Activated naive CD4-positive, alpha-beta T cell treated with anti-CD3 and anti-CD28 coated beads for 36 hours (primary cell): ENCODE measurements at regions not wholly inside any gene's neighbourhood (a gene's known extent, or its start where the extent isn't known, plus 50 kb on each side); places are given as distances from the start of the nearest gene placed in this dataset.

Source experiments
- CTCF ChIA-PET: fragments of 350-600 bp; sonication (Branson Sonifier 250); formaldehyde crosslinking; loops from one replicate; lab custom pipeline; 2021; ENCODE audit warnings: antibody characterized with exemption; lab: Charles Lee
- DNase-seq: peaks from one replicate; pipeline ENCODE4 v3.0.0-alpha.2; 2020
- H3K27ac Mint-ChIP-seq: one replicate; pipeline ENCODE4 v1.8.0; 2021; ENCODE audit warnings: mild to moderate bottlenecking, mixed read lengths
- H3K27me3 Mint-ChIP-seq: one replicate; pipeline ENCODE4 v1.8.0; 2021; ENCODE audit warnings: low read depth, mixed read lengths
- H3K36me3 Mint-ChIP-seq: one replicate; pipeline ENCODE4 v1.8.0; 2021; ENCODE audit warnings: low read depth, mixed read lengths
- H3K4me1 Mint-ChIP-seq: one replicate; pipeline ENCODE4 v1.8.0; 2021; ENCODE audit warnings: low read depth, mixed read lengths
- H3K4me3 Mint-ChIP-seq: one replicate; pipeline ENCODE4 v1.8.0; 2021; ENCODE audit warnings: mild to moderate bottlenecking, moderate library complexity, mixed read lengths
- H3K9me3 Mint-ChIP-seq: one replicate; pipeline ENCODE4 v1.8.0; 2021; ENCODE audit warnings: mixed read lengths
- intact Hi-C: fragments of 100-400 bp; cut with micrococcal nuclease; formaldehyde crosslinking; loops from one replicate; pipeline ENCODE4 v1.15.1; 2023

GRCh38 chr2:54380670-54381069 is 75.5 kb upstream of the SPTBN1 start:
- no peak for DNase-seq
- no peaks in the 10 kb centered on the region for H3K27me3 Mint-ChIP-seq
- no peak overlapping the region for H3K27ac Mint-ChIP-seq
- H3K4me3 Mint-ChIP-seq = no peak overlapping the region
- H3K36me3 Mint-ChIP-seq = no peaks in the 10 kb centered on the region
- intact Hi-C loops = no loop called here
- CTCF ChIA-PET = no interaction called here
- H3K4me1 Mint-ChIP-seq = no peaks in the 10 kb centered on the region
- no peaks in the 10 kb centered on the region for H3K9me3 Mint-ChIP-seq

- Mint-ChIP-seq H3K27me3 (no peaks in the 10 kb centered on the region), H3K27ac (no peak overlapping the region), H3K4me1 (no peaks in the 10 kb centered on the region), H3K36me3 (no peaks in the 10 kb centered on the region), H3K9me3 (no peaks in the 10 kb centered on the region), H3K4me3 (no peak overlapping the region)
- intact Hi-C loops = no loop called here
- CTCF ChIA-PET = no interaction called here
- DNase-seq = no peak
Observed at GRCh38 chr2:54381293-54381692, 74.8 kb upstream of the SPTBN1 start.

- H3K36me3 Mint-ChIP-seq = no peaks in the 10 kb centered on the region
- H3K4me1 Mint-ChIP-seq = no peaks in the 10 kb centered on the region
- H3K4me3 Mint-ChIP-seq = no peak overlapping the region
- CTCF ChIA-PET = no interaction called here
- no peaks in the 10 kb centered on the region for H3K27me3 Mint-ChIP-seq
- H3K9me3 Mint-ChIP-seq = no peaks in the 10 kb centered on the region
- H3K27ac Mint-ChIP-seq = no peak overlapping the region
- intact Hi-C loops = no loop called here
- DNase-seq = no peak
Observed at GRCh38 chr2:54382601-54383000, 73.5 kb upstream of the SPTBN1 start.

GRCh38 chr2:54384301-54385203 is 71.6 kb upstream of the SPTBN1 start:
- Mint-ChIP-seq H3K27ac (no peak overlapping the region), H3K4me3 (no peak overlapping the region), H3K9me3 (no peaks in the 10 kb centered on the region), H3K4me1 (no peaks in the 10 kb centered on the region), H3K36me3 (no peaks in the 10 kb centered on the region), H3K27me3 (no peaks in the 10 kb centered on the region)
- no peak for DNase-seq
- intact Hi-C loops = no loop called here
- CTCF ChIA-PET = no interaction called here

GRCh38 chr2:54385271-54385670 is 70.9 kb upstream of the SPTBN1 start:
- no peak for DNase-seq
- Mint-ChIP-seq H3K4me1 (no peaks in the 10 kb centered on the region), H3K27ac (no peak overlapping the region), H3K27me3 (no peaks in the 10 kb centered on the region), H3K36me3 (no peaks in the 10 kb centered on the region), H3K4me3 (no peak overlapping the region), H3K9me3 (no peaks in the 10 kb centered on the region)
- CTCF ChIA-PET = no interaction called here
- intact Hi-C loops = no loop called here

- H3K36me3 Mint-ChIP-seq = no peaks in the 10 kb centered on the region
- no peak overlapping the region for H3K4me3 Mint-ChIP-seq
- no peaks in the 10 kb centered on the region for H3K27me3 Mint-ChIP-seq
- H3K4me1 Mint-ChIP-seq = no peaks in the 10 kb centered on the region
- no peak for DNase-seq
- intact Hi-C loops = no loop called here
- H3K9me3 Mint-ChIP-seq = no peaks in the 10 kb centered on the region
- H3K27ac Mint-ChIP-seq = no peak overlapping the region
- CTCF ChIA-PET = no interaction called here
Observed at GRCh38 chr2:54386585-54386984, 69.5 kb upstream of the SPTBN1 start.

- H3K27ac Mint-ChIP-seq = no peak overlapping the region
- CTCF ChIA-PET = interaction anchor here (1.2 kb wide), 1 partner anchor 9 kb away, joined by 4 read pairs; no protein-coding TSS in a partner anchor
- no peak for DNase-seq
Observed at GRCh38 chr2:54387059-54387991, 68.8 kb upstream of the SPTBN1 start.

GRCh38 chr2:54388076-54388475 is 68.1 kb upstream of the SPTBN1 start:
- H3K4me3 Mint-ChIP-seq = no peak overlapping the region
- no peaks in the 10 kb centered on the region for H3K36me3 Mint-ChIP-seq
- H3K4me1 Mint-ChIP-seq = no peaks in the 10 kb centered on the region
- H3K27ac Mint-ChIP-seq = no peak overlapping the region
- no peak for DNase-seq
- no peaks in the 10 kb centered on the region for H3K9me3 Mint-ChIP-seq
- intact Hi-C loops = no loop called here
- CTCF ChIA-PET = interaction anchor here (1.2 kb wide), 1 partner anchor 10 kb away, joined by 4 read pairs; no protein-coding TSS in a partner anchor
- no peaks in the 10 kb centered on the region for H3K27me3 Mint-ChIP-seq

More at GRCh38 chr2:54387059-54387991, 68.8 kb upstream of the SPTBN1 start:
- Mint-ChIP-seq H3K27me3 (no peaks in the 10 kb centered on the region), H3K9me3 (no peaks in the 10 kb centered on the region), H3K36me3 (no peaks in the 10 kb centered on the region), H3K4me1 (no peaks in the 10 kb centered on the region), H3K4me3 (no peak overlapping the region)
- intact Hi-C loops = no loop called here

- Mint-ChIP-seq H3K27ac (no peak overlapping the region), H3K27me3 (no peaks in the 10 kb centered on the region), H3K4me1 (no peaks in the 10 kb centered on the region), H3K4me3 (no peak overlapping the region), H3K9me3 (no peaks in the 10 kb centered on the region), H3K36me3 (no peaks in the 10 kb centered on the region)
- intact Hi-C loops = no loop called here
- DNase-seq = no peak
- CTCF ChIA-PET = interaction anchor here (0.6 kb wide), 1 partner anchor 116 kb away, joined by 3 read pairs; no protein-coding TSS in a partner anchor
Observed at GRCh38 chr2:54392555-54393324, 63.4 kb upstream of the SPTBN1 start.

- intact Hi-C loops = no loop called here
- Mint-ChIP-seq H3K9me3 (no peaks in the 10 kb centered on the region), H3K4me1 (no peaks in the 10 kb centered on the region), H3K27ac (no peak overlapping the region), H3K27me3 (no peaks in the 10 kb centered on the region), H3K4me3 (no peak overlapping the region), H3K36me3 (no peaks in the 10 kb centered on the region)
- CTCF ChIA-PET = no interaction called here
- DNase-seq = no peak
Observed at GRCh38 chr2:54394392-54394791, 61.7 kb upstream of the SPTBN1 start.

GRCh38 chr2:54396107-54396506 is 60.0 kb upstream of the SPTBN1 start:
- intact Hi-C loops = no loop called here
- no peak overlapping the region for H3K4me3 Mint-ChIP-seq
- no peaks in the 10 kb centered on the region for H3K36me3 Mint-ChIP-seq
- no peaks in the 10 kb centered on the region for H3K4me1 Mint-ChIP-seq
- no peak for DNase-seq
- H3K27me3 Mint-ChIP-seq = no peaks in the 10 kb centered on the region
- no peak overlapping the region for H3K27ac Mint-ChIP-seq
- CTCF ChIA-PET = interaction anchor here (0.7 kb wide), 1 partner anchor 16 kb away, joined by 4 read pairs; no protein-coding TSS in a partner anchor
- H3K9me3 Mint-ChIP-seq = no peaks in the 10 kb centered on the region

- intact Hi-C loops = no loop called here
- Mint-ChIP-seq H3K36me3 (no peaks in the 10 kb centered on the region), H3K4me3 (no peak overlapping the region), H3K27ac (no peak overlapping the region), H3K4me1 (no peaks in the 10 kb centered on the region), H3K27me3 (no peaks in the 10 kb centered on the region), H3K9me3 (no peaks in the 10 kb centered on the region)
- DNase-seq = no peak
- CTCF ChIA-PET = no interaction called here
Observed at GRCh38 chr2:54396798-54397197, 59.3 kb upstream of the SPTBN1 start.
